ENCODE measurements at regions not wholly inside any gene's neighbourhood (a gene's known extent, or its start where the extent isn't known, plus 50 kb on each side); places are given as distances from the start of the nearest gene placed in this dataset.

GRCh38 chr9:16105168-16106020 lies 552.6 kb downstream of the CCDC171 start:
- TF ChIP-seq, protein P1, sequence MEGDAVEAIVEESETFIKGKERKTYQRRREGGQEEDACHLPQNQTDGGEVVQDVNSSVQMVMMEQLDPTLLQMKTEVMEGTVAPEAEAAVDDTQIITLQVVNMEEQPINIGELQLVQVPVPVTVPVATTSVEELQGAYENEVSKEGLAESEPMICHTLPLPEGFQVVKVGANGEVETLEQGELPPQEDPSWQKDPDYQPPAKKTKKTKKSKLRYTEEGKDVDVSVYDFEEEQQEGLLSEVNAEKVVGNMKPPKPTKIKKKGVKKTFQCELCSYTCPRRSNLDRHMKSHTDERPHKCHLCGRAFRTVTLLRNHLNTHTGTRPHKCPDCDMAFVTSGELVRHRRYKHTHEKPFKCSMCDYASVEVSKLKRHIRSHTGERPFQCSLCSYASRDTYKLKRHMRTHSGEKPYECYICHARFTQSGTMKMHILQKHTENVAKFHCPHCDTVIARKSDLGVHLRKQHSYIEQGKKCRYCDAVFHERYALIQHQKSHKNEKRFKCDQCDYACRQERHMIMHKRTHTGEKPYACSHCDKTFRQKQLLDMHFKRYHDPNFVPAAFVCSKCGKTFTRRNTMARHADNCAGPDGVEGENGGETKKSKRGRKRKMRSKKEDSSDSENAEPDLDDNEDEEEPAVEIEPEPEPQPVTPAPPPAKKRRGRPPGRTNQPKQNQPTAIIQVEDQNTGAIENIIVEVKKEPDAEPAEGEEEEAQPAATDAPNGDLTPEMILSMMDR (IDR thresholded peaks at IDR 0.05), result no peak
- no peak for TF ChIP-seq EP300 (IDR thresholded peaks at IDR 0.05)

Measured in tibial nerve (tissue), 4 donors.